ENCODE measurements at regions not wholly inside any gene's neighbourhood (a gene's known extent, or its start where the extent isn't known, plus 50 kb on each side); places are given as distances from the start of the nearest gene placed in this dataset.

DNA sequence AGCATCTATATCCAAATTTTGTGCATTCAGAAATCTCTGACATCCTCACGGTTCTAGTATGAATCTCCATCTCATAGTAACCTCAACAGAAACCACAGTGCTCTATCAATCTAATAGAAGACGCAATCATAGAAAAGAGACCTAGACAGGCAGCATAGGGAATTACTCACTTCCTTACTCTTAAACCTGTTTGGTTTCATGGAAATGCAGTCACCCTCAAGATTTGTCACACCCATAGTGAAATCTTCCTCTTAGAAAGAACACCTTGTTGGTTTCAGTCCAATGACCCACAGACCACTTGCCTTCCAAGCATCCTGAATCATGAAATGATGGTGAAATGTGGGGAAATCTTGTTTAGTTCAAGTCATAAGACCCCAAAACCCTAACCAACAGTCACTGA, 166.1 kb upstream of the PRDM1 start:
- DNase-seq, result no peak
- peaks cover 5% of the 10 kb centered on the region for H3K27me3 ChIP-seq (ENCODE audit: low read depth)
- H3K4me1 ChIP-seq, result peaks cover 7% of the 10 kb centered on the region
- intact Hi-C loops (cut with micrococcal nuclease), result no loop called here
- H3K27ac ChIP-seq (replicated peaks), result no peak overlapping the region
- no peak overlapping the region for H3K4me3 ChIP-seq
- H3K9me3 ChIP-seq (replicated peaks), result no peaks in the 10 kb centered on the region
- no peaks in the 10 kb centered on the region for H3K36me3 ChIP-seq
- TF ChIP-seq, protein P1, sequence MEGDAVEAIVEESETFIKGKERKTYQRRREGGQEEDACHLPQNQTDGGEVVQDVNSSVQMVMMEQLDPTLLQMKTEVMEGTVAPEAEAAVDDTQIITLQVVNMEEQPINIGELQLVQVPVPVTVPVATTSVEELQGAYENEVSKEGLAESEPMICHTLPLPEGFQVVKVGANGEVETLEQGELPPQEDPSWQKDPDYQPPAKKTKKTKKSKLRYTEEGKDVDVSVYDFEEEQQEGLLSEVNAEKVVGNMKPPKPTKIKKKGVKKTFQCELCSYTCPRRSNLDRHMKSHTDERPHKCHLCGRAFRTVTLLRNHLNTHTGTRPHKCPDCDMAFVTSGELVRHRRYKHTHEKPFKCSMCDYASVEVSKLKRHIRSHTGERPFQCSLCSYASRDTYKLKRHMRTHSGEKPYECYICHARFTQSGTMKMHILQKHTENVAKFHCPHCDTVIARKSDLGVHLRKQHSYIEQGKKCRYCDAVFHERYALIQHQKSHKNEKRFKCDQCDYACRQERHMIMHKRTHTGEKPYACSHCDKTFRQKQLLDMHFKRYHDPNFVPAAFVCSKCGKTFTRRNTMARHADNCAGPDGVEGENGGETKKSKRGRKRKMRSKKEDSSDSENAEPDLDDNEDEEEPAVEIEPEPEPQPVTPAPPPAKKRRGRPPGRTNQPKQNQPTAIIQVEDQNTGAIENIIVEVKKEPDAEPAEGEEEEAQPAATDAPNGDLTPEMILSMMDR (IDR thresholded peaks at IDR 0.05; ENCODE audit: borderline replicate concordance), result no peak

DNA sequence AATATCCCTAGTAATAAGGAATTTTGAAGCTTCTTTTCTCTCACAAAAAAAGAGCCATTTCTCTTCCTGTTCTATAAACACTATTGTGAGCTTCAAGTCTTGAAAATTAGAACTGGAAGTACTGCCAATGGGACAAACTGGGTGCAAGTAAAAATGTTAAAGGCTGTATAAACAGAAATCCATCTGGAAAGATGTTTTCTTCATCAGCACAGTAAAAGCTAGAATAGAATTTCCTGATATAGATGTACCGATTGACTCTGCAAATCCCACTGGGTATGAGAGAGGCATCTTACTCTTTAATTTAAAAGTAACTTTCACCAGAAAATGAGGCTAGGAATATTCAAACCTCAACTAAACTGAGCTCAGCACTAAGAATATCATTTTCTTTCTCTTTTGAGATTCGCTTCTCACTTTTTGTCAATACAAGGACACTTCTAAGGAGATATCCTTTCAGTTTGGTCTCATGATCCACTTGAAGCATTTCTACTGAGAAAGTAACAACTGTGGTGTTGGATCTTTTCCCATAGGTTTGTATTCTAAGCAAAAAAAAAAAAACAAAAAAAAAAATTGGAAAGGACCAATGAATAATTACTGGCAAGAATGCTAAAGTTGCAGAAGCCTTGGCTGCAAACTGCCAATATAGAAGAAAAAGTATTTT, 169.0 kb upstream of the PRDM1 start:
- Histone ChIP-seq H3K9me3 (replicated peaks) (no peaks in the 10 kb centered on the region), H3K27ac (replicated peaks) (peak overlapping the region; percentile 70), H3K4me3 (peak overlapping the region; percentile 18), H3K4me1 (peaks cover 7% of the 10 kb centered on the region), H3K36me3 (no peaks in the 10 kb centered on the region), H3K27me3 (ENCODE audit: low read depth) (peaks cover 5% of the 10 kb centered on the region)
- DNase-seq, result no peak
- TF ChIP-seq, protein P1 (IDR thresholded peaks at IDR 0.05; ENCODE audit: borderline replicate concordance), result no peak
- intact Hi-C loops (cut with micrococcal nuclease), result no loop called here

DNA sequence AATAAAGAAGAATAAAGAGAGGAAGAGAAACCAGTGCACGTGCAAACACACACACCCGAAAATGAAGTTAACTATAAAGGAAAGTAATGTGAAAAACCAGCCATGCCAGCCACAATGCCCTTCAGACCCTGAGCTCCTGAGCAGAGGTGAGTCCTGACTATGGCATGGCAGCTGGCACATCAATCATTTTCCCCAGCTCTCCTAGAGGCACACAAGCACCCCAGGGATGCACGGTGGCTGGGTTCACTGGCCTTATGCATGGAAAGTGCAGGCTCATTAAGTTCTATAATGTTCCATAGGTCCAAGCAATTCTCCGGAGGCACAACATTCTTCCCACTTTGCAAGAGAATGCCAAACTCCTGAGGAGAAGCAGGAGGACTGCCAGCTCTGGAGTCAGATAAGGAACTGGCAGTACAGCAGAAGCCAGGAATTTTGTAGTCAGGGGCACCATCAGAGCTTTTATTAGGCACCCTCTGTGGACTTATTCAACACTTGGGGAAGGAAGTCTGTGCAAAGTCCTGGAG, 175.0 kb upstream of the PRDM1 start:
- TF ChIP-seq, protein P1 (IDR thresholded peaks at IDR 0.05; ENCODE audit: borderline replicate concordance), result no peak
- intact Hi-C loops (cut with micrococcal nuclease), result no loop called here

GRCh38 chr6:105909106-105909505, 177.0 kb upstream of the PRDM1 start:
- intact Hi-C loops (cut with micrococcal nuclease), result no loop called here
- no peak overlapping the region for H3K4me3 ChIP-seq
- no peak overlapping the region for H3K27ac ChIP-seq (replicated peaks)
- H3K4me1 ChIP-seq, result peaks cover 14% of the 10 kb centered on the region
- no peaks in the 10 kb centered on the region for H3K9me3 ChIP-seq (replicated peaks)
- TF ChIP-seq, protein P1 (IDR thresholded peaks at IDR 0.05; ENCODE audit: borderline replicate concordance), result no peak
- DNase-seq, result no peak
- no peaks in the 10 kb centered on the region for H3K27me3 ChIP-seq (ENCODE audit: low read depth)
- H3K36me3 ChIP-seq, result no peaks in the 10 kb centered on the region

More for the DNA sequence above, 175.0 kb upstream of the PRDM1 start:
- Histone ChIP-seq H3K27me3 (ENCODE audit: low read depth) (no peaks in the 10 kb centered on the region), H3K4me3 (no peak overlapping the region), H3K4me1 (peaks cover 14% of the 10 kb centered on the region), H3K9me3 (replicated peaks) (no peaks in the 10 kb centered on the region), H3K27ac (replicated peaks) (no peak overlapping the region), H3K36me3 (no peaks in the 10 kb centered on the region)
- no peak for DNase-seq

DNA sequence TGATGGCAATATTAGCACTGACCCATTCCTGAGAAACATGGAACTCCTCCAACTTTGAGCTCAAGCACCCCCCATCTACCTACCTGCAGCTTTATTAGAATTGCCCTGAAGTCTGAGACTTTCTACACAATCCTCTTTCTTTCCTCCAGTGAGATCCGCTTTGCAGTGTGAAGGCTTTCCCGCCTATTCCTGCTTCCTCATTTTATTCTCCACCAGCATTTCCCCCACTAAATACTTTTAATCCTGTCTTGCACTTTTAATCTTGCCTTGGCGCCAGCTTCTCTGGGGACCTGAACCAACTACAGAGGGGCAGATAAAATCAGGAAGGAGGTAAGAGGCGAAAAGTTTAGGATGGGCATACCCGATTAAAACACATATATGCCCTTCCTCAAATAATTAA, 178.1 kb upstream of the PRDM1 start:
- Histone ChIP-seq H3K27ac (replicated peaks) (no peak overlapping the region), H3K36me3 (no peaks in the 10 kb centered on the region)
- intact Hi-C loops (cut with micrococcal nuclease), result no loop called here

More for the DNA sequence above, 178.1 kb upstream of the PRDM1 start:
- no peaks in the 10 kb centered on the region for H3K9me3 ChIP-seq (replicated peaks)
- peaks cover 14% of the 10 kb centered on the region for H3K4me1 ChIP-seq
- DNase-seq, result no peak
- TF ChIP-seq, protein P1 (IDR thresholded peaks at IDR 0.05; ENCODE audit: borderline replicate concordance), result no peak
- H3K4me3 ChIP-seq, result no peak overlapping the region
- no peaks in the 10 kb centered on the region for H3K27me3 ChIP-seq (ENCODE audit: low read depth)

Data from left ventricle myocardium inferior (tissue), 1 donor.